ENCODE measurements at regions not wholly inside any gene's neighbourhood (a gene's known extent, or its start where the extent isn't known, plus 50 kb on each side); places are given as distances from the start of the nearest gene placed in this dataset.
"Not testable (repeated sequence)": the region's sequence is repeated elsewhere in the genome, so short reads cannot be mapped to it uniquely, and the experiment has no call there.

DNA sequence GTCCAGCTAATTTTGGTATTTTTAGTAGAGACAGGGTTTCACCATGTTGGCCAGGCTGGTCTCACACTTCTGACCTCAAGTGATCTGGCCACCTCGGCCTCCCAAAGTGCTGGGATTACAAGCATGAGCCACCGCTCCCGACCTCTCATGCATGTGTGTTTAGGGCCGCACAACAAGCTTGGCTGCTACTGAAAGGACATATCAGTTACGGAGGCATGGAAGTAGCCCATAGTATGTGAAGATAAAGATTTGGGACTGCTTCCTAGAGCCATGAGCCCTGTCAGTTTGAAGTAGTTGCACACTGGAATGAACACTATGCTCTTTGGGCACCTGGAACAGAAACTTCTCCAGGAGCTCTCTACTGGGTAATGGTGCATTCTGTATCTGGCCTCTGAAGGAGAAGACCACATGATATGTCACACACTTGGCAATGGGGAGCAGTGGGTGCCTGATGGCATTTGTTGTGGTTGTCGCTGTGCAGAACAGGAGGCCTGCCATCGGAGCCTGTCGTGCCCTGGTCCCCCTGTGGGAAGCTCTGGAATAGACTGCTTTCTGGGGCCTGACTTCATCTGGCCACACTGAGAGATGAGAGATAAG is 144.7 kb upstream of the KIF26B start:
- Histone ChIP-seq H3K4me3 (no peak overlapping the region), H3K4me1 (no peaks in the 10 kb centered on the region), H3K36me3 (no peaks in the 10 kb centered on the region), H3K9me3 (no peaks in the 10 kb centered on the region), H3K27ac (no peak overlapping the region), H3K27me3 (no peaks in the 10 kb centered on the region)
- TF ChIP-seq, protein P1, sequence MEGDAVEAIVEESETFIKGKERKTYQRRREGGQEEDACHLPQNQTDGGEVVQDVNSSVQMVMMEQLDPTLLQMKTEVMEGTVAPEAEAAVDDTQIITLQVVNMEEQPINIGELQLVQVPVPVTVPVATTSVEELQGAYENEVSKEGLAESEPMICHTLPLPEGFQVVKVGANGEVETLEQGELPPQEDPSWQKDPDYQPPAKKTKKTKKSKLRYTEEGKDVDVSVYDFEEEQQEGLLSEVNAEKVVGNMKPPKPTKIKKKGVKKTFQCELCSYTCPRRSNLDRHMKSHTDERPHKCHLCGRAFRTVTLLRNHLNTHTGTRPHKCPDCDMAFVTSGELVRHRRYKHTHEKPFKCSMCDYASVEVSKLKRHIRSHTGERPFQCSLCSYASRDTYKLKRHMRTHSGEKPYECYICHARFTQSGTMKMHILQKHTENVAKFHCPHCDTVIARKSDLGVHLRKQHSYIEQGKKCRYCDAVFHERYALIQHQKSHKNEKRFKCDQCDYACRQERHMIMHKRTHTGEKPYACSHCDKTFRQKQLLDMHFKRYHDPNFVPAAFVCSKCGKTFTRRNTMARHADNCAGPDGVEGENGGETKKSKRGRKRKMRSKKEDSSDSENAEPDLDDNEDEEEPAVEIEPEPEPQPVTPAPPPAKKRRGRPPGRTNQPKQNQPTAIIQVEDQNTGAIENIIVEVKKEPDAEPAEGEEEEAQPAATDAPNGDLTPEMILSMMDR (IDR thresholded peaks at IDR 0.05) = no peak
- ATAC-seq (no peak), DNase-seq (no peak)
- intact Hi-C loops (cut with DNase I) = no loop called here

DNA sequence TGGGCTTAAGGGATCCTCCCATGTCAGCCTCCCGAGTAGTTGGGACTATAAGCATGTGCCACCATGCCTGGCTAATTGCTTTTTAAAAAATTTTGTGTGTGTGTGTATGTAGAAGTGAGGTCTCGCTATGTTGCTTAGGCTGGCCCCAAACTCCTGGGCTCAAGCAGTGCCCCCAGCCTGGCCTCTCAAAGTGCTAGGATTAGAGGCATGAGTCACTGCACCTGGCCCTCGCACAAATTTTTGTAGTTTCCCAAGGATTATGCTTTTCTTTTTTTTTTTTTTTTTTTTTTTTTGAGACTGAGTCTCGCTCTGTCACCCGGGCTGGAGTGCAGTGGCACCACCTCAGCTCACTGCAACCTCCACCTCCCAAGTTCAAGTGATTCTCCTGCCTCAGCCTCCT is 144.4 kb upstream of the HNRNPU start:
- intact Hi-C loops (cut with DNase I) = no loop called here
- H3K4me3 ChIP-seq = no peak overlapping the region
- DNase-seq (no peak), ATAC-seq (no peak)
- no peaks in the 10 kb centered on the region for H3K4me1 ChIP-seq
- no peaks in the 10 kb centered on the region for H3K9me3 ChIP-seq
- H3K36me3 ChIP-seq = no peaks in the 10 kb centered on the region
- no peaks in the 10 kb centered on the region for H3K27me3 ChIP-seq
- H3K27ac ChIP-seq = no peak overlapping the region
- TF ChIP-seq, protein P1 (IDR thresholded peaks at IDR 0.05) = no peak

DNA sequence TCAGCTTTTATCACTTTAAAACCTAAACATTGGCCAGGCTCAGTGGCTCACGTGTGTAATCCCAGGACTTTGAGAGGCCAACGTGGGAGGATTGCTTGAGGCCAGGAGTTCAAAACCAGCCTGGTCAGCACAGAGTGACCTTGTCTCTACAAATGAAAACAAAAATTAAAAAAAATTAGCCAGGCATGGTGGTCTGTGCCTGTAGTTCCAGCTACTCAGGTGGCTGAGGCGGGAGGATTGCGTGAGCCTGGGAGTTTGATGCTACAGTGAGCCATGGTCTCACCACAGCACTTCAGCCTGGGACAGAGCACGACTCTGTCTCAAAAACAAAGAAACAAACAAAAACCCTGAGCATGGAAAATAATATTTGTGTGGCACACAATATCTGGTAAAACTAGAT is 143.5 kb upstream of the HNRNPU start:
- intact Hi-C loops (cut with DNase I) = no loop called here
- Histone ChIP-seq H3K4me1 (no peaks in the 10 kb centered on the region), H3K9me3 (no peaks in the 10 kb centered on the region), H3K36me3 (no peaks in the 10 kb centered on the region), H3K27ac (no peak overlapping the region), H3K4me3 (no peak overlapping the region), H3K27me3 (no peaks in the 10 kb centered on the region)
- DNase-seq (no peak), ATAC-seq (no peak)
- TF ChIP-seq, protein P1 (IDR thresholded peaks at IDR 0.05) = no peak

DNA sequence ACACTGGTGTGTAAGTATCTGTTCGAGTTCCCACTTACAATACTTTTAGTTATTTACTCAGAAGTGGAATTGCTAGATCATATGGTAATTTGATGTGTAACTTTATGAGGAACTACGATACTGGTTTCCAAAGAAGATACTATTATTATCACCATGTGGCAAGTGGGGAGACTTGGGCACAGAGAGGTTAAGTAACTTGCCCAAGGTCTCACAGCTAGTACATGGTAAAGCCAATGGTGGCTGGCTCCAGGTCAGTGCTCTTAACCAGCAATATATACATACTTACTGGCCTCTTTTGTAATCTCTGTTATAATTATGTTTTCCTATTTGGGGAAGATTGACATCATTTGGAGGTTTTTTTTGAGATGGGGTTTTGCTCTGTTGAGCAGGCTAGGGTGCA is 138.9 kb upstream of the HNRNPU start:
- Histone ChIP-seq H3K27me3 (no peaks in the 10 kb centered on the region), H3K27ac (no peak overlapping the region), H3K4me1 (no peaks in the 10 kb centered on the region), H3K9me3 (no peaks in the 10 kb centered on the region), H3K4me3 (no peak overlapping the region), H3K36me3 (no peaks in the 10 kb centered on the region)
- DNase-seq = no peak
- intact Hi-C loops (cut with DNase I) = no loop called here
- no peak for ATAC-seq
- TF ChIP-seq, protein P1 (IDR thresholded peaks at IDR 0.05) = no peak

- Histone ChIP-seq H3K4me1 (no peaks in the 10 kb centered on the region), H3K4me3 (no peak overlapping the region), H3K27ac (no peak overlapping the region), H3K27me3 (no peaks in the 10 kb centered on the region), H3K9me3 (no peaks in the 10 kb centered on the region), H3K36me3 (no peaks in the 10 kb centered on the region)
- DNase-seq (no peak), ATAC-seq (no peak)
- intact Hi-C loops (cut with DNase I) = no loop called here
- TF ChIP-seq, protein P1 (IDR thresholded peaks at IDR 0.05) = no peak
Observed at GRCh38 chr1:245001252-245001651, 136.9 kb upstream of the HNRNPU start.

DNA sequence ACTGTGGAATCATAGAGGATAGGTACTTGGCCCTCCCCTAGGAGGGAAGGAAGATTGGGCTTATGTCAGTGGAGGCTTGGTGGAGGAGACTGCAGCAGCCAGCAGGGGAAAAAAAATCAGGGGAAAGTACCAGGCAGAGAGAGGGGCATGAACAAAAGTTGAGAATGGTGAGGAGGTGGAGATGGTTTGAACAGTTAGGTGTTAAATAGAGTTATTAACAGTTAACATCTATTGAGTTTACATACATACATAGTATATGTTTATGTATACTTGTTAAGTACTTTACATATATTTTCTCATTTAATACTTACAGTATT is 136.5 kb upstream of the HNRNPU start:
- TF ChIP-seq, protein P1 (IDR thresholded peaks at IDR 0.05) = no peak
- DNase-seq (no peak), ATAC-seq (no peak)
- no peaks in the 10 kb centered on the region for H3K4me1 ChIP-seq
- intact Hi-C loops (cut with DNase I) = no loop called here
- H3K27ac ChIP-seq = no peak overlapping the region
- no peak overlapping the region for H3K4me3 ChIP-seq
- H3K9me3 ChIP-seq = no peaks in the 10 kb centered on the region
- no peaks in the 10 kb centered on the region for H3K27me3 ChIP-seq
- no peaks in the 10 kb centered on the region for H3K36me3 ChIP-seq

- ATAC-seq; intact Hi-C loops (cut with DNase I); H3K27me3 ChIP-seq; H3K27ac ChIP-seq; H3K4me3 ChIP-seq; DNase-seq; H3K9me3 ChIP-seq; H3K4me1 ChIP-seq; H3K36me3 ChIP-seq: not testable (repeated sequence)
Observed at GRCh38 chr1:244999644-245000043, 135.3 kb upstream of the HNRNPU start.
